OCI-LY7 (cell line): ENCODE measurements at regions not wholly inside any gene's neighbourhood (a gene's known extent, or its start where the extent isn't known, plus 50 kb on each side); places are given as distances from the start of the nearest gene placed in this dataset. TPM values are rescaled to one million over a fixed set of nuclear protein-coding genes. Genes with fewer than 3 reads are reported as not detected.
A peak's percentile ranks its signal among the peaks of the same experiment; 100 is the strongest.

Source experiments
- small RNA-seq: library from RNA; depleted of rRNA; stranded (forward); fragments of <200 nt; gene quantifications from one replicate; pipeline ENCODE3, GENCODE V24; 2014

Small RNA genes in the stretch of these regions (small RNA-seq; reads per million reads assigned to genes)
- gene AC239800.3 (not detected), gene HIST2H3PS2 (not detected), gene RNU1-114P (not detected), gene RNU1-143P (not detected), gene RNU1-92P (not detected), gene RNVU1-17 (2.6 reads per million, percentile 83 among the genes with 10 or more reads in this experiment), gene RNVU1-18 (not detected)
